Lower lobe of right lung (tissue), 2 donors: ENCODE measurements at regions not wholly inside any gene's neighbourhood (a gene's known extent, or its start where the extent isn't known, plus 50 kb on each side); places are given as distances from the start of the nearest gene placed in this dataset.
"Not testable (repeated sequence)": the region's sequence is repeated elsewhere in the genome, so short reads cannot be mapped to it uniquely, and the experiment has no call there.

Experiments
- ATAC-seq, 2 donors: fragments of 200-7000 bp; cut with Tn5 transposase; one replicate each; pipeline ENCODE4 v1.9.1; 2020 to 2022; ENCODE audit warnings: mild to moderate bottlenecking in 2 of 2, moderate library complexity in 2 of 2
- DNase-seq: peaks from one replicate; pipeline ENCODE4 v3.0.0-alpha.2; 2020
- H3K27ac ChIP-seq: fragments of 200-600 bp; one replicate; pipeline ENCODE4 v1.8.0; 2022
- H3K27me3 ChIP-seq: fragments of 200-600 bp; one replicate; pipeline ENCODE4 v1.8.0; 2022; ENCODE audit warnings: low read depth
- H3K36me3 ChIP-seq: fragments of 200-600 bp; one replicate; pipeline ENCODE4 v1.8.0; 2022; ENCODE audit warnings: mild to moderate bottlenecking
- H3K4me1 ChIP-seq: fragments of 200-600 bp; one replicate; pipeline ENCODE4 v1.8.0; 2022
- H3K4me3 ChIP-seq: fragments of 200-600 bp; one replicate; pipeline ENCODE4 v1.8.0; 2022; ENCODE audit warnings: mild to moderate bottlenecking
- H3K9me3 ChIP-seq: fragments of 200-600 bp; one replicate; pipeline ENCODE4 v1.8.0; 2022
- intact Hi-C: fragments of 100-400 bp; cut with DNase I; formaldehyde crosslinking; loops from one replicate; pipeline ENCODE4 v1.11.0; 2022
- TF ChIP-seq, protein P1 (sequence below): fragments of 200-600 bp; IDR thresholded peaks from one replicate; pipeline ENCODE4 v1.8.0; 2022; ENCODE audit warnings: antibody characterized with exemption, mild to moderate bottlenecking
- donor health status: DM: no; HTN: yes; CAD: no; lungs with severe emphysema.

DNA sequence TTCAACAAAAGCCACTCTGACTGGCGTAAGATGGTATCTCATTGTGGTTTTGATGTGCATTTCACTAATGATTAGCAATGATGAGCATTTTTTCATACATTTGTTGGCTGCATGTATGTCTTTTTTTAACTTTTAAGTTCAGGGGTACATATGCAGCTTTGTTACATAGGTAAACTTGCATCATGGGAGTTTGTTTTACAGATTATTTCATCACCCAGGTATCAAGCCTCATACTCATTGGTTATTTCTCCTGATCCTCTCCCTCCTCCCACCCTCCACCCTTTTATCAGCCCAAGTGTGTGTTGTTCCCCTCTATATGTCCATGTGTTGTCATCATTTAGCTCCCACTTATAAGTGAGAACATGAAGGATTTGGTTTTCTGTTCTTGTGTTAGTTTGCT is 154.1 kb upstream of the POGK start:
- DNase-seq (no peak), ATAC-seq (no peak)
- Histone ChIP-seq H3K4me3 (no peak overlapping the region), H3K36me3 (no peaks in the 10 kb centered on the region), H3K27me3 (no peaks in the 10 kb centered on the region), H3K27ac (no peak overlapping the region), H3K9me3 (no peaks in the 10 kb centered on the region), H3K4me1 (no peaks in the 10 kb centered on the region)
- intact Hi-C loops: no loop called here
- TF ChIP-seq, protein P1, sequence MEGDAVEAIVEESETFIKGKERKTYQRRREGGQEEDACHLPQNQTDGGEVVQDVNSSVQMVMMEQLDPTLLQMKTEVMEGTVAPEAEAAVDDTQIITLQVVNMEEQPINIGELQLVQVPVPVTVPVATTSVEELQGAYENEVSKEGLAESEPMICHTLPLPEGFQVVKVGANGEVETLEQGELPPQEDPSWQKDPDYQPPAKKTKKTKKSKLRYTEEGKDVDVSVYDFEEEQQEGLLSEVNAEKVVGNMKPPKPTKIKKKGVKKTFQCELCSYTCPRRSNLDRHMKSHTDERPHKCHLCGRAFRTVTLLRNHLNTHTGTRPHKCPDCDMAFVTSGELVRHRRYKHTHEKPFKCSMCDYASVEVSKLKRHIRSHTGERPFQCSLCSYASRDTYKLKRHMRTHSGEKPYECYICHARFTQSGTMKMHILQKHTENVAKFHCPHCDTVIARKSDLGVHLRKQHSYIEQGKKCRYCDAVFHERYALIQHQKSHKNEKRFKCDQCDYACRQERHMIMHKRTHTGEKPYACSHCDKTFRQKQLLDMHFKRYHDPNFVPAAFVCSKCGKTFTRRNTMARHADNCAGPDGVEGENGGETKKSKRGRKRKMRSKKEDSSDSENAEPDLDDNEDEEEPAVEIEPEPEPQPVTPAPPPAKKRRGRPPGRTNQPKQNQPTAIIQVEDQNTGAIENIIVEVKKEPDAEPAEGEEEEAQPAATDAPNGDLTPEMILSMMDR: no peak

DNA sequence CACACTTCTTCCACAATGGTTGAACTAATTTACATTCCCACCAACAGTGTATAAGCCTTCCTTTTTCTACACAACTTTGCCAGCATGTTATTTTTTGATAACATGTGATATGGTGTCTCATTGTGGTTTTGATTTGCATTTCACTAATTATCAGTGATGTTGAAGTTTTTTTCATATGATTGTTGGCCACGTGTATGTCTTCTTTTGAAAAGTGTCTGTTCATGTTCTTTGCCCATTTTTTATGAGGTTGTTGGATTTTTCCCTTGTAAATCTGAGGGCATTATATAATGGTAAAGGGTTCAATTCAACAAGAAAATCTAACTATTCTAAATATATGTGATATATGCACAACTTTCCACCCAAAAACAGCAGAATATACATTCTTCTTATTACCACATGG is 153.4 kb upstream of the POGK start:
- H3K4me3 ChIP-seq, intact Hi-C loops, DNase-seq, ATAC-seq, H3K27ac ChIP-seq, H3K4me1 ChIP-seq, H3K36me3 ChIP-seq, H3K27me3 ChIP-seq, H3K9me3 ChIP-seq: not testable (repeated sequence)

DNA sequence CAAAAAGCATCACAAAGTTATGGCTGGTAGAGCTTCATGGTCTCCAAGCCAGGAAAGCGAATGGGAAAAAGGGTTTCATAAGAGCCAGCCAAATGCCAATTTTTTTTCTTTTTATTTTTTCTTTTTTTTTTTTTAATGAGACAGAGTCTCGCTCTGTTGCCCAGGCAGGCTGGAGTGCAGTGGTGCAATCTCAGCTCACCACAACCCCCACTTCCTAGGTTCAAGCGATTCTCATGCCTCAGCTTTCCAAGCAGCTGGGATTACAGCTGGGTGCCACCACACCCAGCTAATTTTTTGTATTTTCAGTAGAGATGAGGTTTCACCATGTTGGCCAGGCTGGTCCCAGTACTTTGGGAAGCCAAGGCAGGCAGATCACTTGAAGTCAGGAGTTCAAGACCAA is 148.7 kb upstream of the POGK start:
- ATAC-seq, H3K4me3 ChIP-seq, intact Hi-C loops, H3K4me1 ChIP-seq, H3K9me3 ChIP-seq, H3K27me3 ChIP-seq, H3K36me3 ChIP-seq, H3K27ac ChIP-seq, DNase-seq: not testable (repeated sequence)

DNA sequence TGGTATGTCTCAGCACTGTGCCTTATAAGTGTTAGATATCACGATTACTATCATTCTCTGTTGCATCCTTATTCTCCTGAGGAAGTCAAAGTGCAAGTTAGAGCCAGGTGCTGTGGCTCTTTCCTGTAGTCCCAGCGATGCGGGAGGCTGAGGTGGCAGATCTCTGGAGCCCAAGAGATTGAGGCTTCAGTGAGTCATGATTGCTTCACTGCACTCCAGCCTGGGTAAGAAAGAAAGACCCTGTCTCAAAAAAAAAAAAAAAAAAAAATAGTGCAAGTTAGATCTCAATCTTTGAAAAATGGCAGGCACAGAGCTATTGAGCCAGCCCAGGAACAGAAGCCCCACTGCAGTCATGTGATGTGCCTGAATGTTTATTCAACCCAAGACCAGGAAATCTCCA is 147.8 kb upstream of the POGK start:
- DNase-seq (no peak), ATAC-seq (no peak)
- peaks cover 4% of the 10 kb centered on the region for H3K27me3 ChIP-seq
- H3K9me3 ChIP-seq: no peaks in the 10 kb centered on the region
- H3K27ac ChIP-seq: no peak overlapping the region
- intact Hi-C loops: no loop called here
- H3K4me1 ChIP-seq: no peaks in the 10 kb centered on the region
- TF ChIP-seq, protein P1: no peak
- H3K36me3 ChIP-seq: no peaks in the 10 kb centered on the region
- H3K4me3 ChIP-seq: no peak overlapping the region

DNA sequence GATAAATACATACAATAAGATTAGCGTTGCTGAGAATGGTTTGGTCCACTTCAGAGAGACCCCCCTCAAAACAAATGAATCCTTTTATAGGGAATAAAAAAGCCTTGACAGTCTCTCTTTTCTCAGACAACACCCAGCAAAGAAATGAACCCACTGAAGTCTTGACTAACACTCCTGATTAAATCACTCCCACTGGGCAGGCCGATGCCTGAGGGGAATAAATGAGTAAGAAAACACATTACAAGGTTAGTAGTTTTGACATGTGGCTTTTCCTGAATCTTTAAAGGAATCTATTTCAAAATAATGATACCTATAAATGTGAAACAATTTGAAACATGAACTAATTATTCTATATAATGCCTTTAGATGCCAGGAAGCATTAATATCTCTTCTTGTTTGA is 146.9 kb upstream of the POGK start:
- TF ChIP-seq, protein P1: no peak
- no peak for ATAC-seq
- intact Hi-C loops: no loop called here
- Histone ChIP-seq H3K4me3 (no peak overlapping the region), H3K36me3 (no peaks in the 10 kb centered on the region), H3K9me3 (no peaks in the 10 kb centered on the region), H3K4me1 (no peaks in the 10 kb centered on the region), H3K27me3 (peaks cover 4% of the 10 kb centered on the region), H3K27ac (no peak overlapping the region)
- no peak for DNase-seq

DNA sequence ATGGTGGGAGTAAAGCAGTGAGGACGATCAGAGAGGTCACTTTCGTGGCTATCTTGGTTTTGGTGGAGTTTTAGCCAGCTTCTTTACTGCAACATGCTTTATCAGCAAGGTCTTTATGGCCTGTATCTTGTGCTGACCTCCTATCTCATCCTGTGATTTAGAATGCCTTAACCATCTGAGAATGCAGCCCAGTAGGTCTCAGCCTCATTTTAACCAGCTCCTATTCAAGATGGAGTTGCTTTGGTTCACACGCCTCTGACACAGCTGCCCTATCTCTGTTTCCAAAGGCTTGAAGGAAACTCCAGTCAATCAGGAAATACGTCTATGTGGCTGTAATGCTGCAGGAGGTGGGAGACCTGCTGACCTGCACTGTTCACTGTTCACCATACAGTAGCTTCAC is 146.1 kb upstream of the POGK start:
- intact Hi-C loops: no loop called here
- TF ChIP-seq, protein P1: no peak
- DNase-seq (no peak), ATAC-seq (no peak)
- Histone ChIP-seq H3K9me3 (no peaks in the 10 kb centered on the region), H3K27ac (no peak overlapping the region), H3K27me3 (peaks cover 4% of the 10 kb centered on the region), H3K36me3 (no peaks in the 10 kb centered on the region), H3K4me3 (no peak overlapping the region), H3K4me1 (no peaks in the 10 kb centered on the region)

DNA sequence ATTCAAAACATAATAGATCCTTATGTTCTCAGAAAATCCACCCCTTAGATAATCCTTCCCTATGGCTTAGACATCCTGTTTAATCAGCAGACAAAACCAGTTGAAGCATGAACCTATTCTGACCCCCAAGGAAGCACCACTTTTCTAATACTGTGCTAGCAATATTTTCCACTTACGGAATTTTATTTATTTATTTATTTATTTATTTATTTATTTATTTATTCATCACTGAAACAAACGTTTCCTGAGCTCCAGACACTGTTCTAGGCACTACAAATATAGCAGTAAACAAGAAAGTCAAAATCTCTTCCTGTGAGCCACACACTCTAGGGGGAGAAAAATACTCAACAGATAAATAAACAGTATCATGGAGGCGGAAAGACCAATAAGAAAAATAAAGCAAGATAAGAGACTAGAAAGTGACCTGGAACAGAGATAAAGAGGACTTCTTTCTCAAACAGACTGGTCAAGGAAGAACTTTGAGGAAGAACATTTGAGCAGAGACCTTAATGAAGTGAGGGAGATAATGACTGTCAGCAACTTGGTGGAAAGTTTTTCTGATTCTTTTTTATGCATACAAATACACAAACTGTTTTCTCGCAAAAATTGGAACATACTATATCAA is 145.5 kb upstream of the POGK start:
- Histone ChIP-seq H3K27me3 (peaks cover 4% of the 10 kb centered on the region), H3K36me3 (no peaks in the 10 kb centered on the region), H3K4me3 (no peak overlapping the region), H3K9me3 (no peaks in the 10 kb centered on the region), H3K27ac (no peak overlapping the region), H3K4me1 (no peaks in the 10 kb centered on the region)
- no peak for ATAC-seq
- no peak for DNase-seq
- TF ChIP-seq, protein P1: no peak
- intact Hi-C loops: no loop called here
